Motor neuron (in vitro differentiated cells): ENCODE measurements at regions not wholly inside any gene's neighbourhood (a gene's known extent, or its start where the extent isn't known, plus 50 kb on each side); places are given as distances from the start of the nearest gene placed in this dataset.

ENCODE experiments used
- ATAC-seq, 8 experiments: fragments of 200-7000 bp; cut with Tn5 transposase; replicated peaks in 6 of 8; 2 replicates each; pipeline ENCODE4 v1.8.0; 2021; ENCODE audit warnings: mild to moderate bottlenecking in 8 of 8, moderate library complexity in 8 of 8
- H3K27ac ChIP-seq, 2 donors: fragments of 250-450 bp; sonication (Bioruptor Pico); 2 replicates each; pipeline ENCODE4 v1.9.0; 2021; ENCODE audit warnings: antibody characterized with exemption in 2 of 2, mild to moderate bottlenecking in 2 of 2, moderate library complexity in 1 of 2
- H3K4me1 ChIP-seq, 2 donors: fragments of 250-450 bp; sonication (Bioruptor Pico); replicated peaks in 1 of 2; 2 replicates each; pipeline ENCODE4 v1.6.1; 2021; ENCODE audit warnings: antibody characterized with exemption in 2 of 2, mild to moderate bottlenecking in 2 of 2, moderate library complexity in 1 of 2
- H3K4me3 ChIP-seq, 5 donors: fragments of 250-450 bp; sonication (Bioruptor Pico); 2 replicates each; pipeline ENCODE4 v1.9.0; 2021; ENCODE audit warnings: antibody characterized with exemption in 5 of 5, mild to moderate bottlenecking in 5 of 5, moderate library complexity in 4 of 5
- WGBS, 10 experiments: fragments of 450-650 bp; shearing (Covaris generic); methylation state at CpG; one replicate each; pipeline ENCODE4 v1.0.0; 2022; 5-methylcytosine and 5-hydroxymethylcytosine counted together
- in situ Hi-C, 9 experiments: fragments of 400-800 bp; cut with MboI; loops; one replicate each; pipeline ENCODE4 v1.15.0; 2021; ENCODE audit warnings: low sequenced_read_pairs in 9 of 9, low pct_unique_long_range_greater_than_20kb in 2 of 9; ENCODE audit not compliant: unreplicated experiment in 9 of 9

- H3K27ac ChIP-seq, result no peak overlapping the region
- WGBS, 10 experiments, result 0 to 52% (median 28%) methylated on average over 1 to 2 of the region's 2 CpGs; no CpG with 5 or more reads in 5 of the 10 experiments
- no peak overlapping the region for H3K4me3 ChIP-seq
- no peak for ATAC-seq
- in situ Hi-C loops, result no loop called here
- H3K4me1 ChIP-seq, result peaks cover 0 to 6% of the 10 kb centered on the region in 2 donors
Measured at GRCh38 chr20:37619496-37619895, 74.3 kb upstream of the CTNNBL1 start.

- Histone ChIP-seq H3K27ac (no peak overlapping the region), H3K4me3 (no peak overlapping the region), H3K4me1 (peaks cover 0 to 6% of the 10 kb centered on the region in 2 donors)
- in situ Hi-C loops, result no loop called here
- WGBS, 10 experiments, result 0 to 67% (median 33%) methylated on average over 1 to 2 of the region's 2 CpGs; no CpG with 5 or more reads in 2 of the 10 experiments
- ATAC-seq, result no peak
Measured at GRCh38 chr20:37616110-37616425, 77.8 kb upstream of the CTNNBL1 start.

GRCh38 chr20:37615340-37616109, 78.3 kb upstream of the CTNNBL1 start:
- Histone ChIP-seq H3K4me3 (no peak overlapping the region), H3K4me1 (peaks cover 0 to 6% of the 10 kb centered on the region in 2 donors), H3K27ac (no peak overlapping the region)
- in situ Hi-C loops, result no loop called here
- 0 to 83% (median 41%) methylated on average over 1 to 5 of the region's 5 CpGs; no CpG with 5 or more reads in 1 of the 10 experiments for WGBS, 10 experiments
- peak; percentile 31 to 91 (median 60) for ATAC-seq

GRCh38 chr20:37611852-37612251, 82.0 kb upstream of the CTNNBL1 start:
- 36 to 88% (median 40%) methylated on average over 1 of the region's 1 CpG; no CpG with 5 or more reads in 5 of the 10 experiments for WGBS, 10 experiments
- Histone ChIP-seq H3K4me1 (peaks cover 0 to 6% of the 10 kb centered on the region in 2 donors), H3K4me3 (no peak overlapping the region), H3K27ac (no peak overlapping the region)
- ATAC-seq, result no peak
- in situ Hi-C loops, result no loop called here

GRCh38 chr20:37611346-37611745, 82.5 kb upstream of the CTNNBL1 start:
- ATAC-seq, result no peak
- Histone ChIP-seq H3K27ac (no peak overlapping the region), H3K4me1 (peaks cover 0 to 6% of the 10 kb centered on the region in 2 donors), H3K4me3 (no peak overlapping the region)
- in situ Hi-C loops, result no loop called here
- WGBS, 10 experiments, result 32 to 90% (median 73%) methylated on average over 2 to 9 of the region's 9 CpGs; no CpG with 5 or more reads in 3 of the 10 experiments

- in situ Hi-C loops, result no loop called here
- ATAC-seq, result no peak
- H3K4me3 ChIP-seq, result no peak overlapping the region
- 20 to 90% (median 59%) methylated on average over 1 to 12 of the region's 14 CpGs; no CpG with 5 or more reads in 2 of the 10 experiments for WGBS, 10 experiments
- no peak overlapping the region for H3K27ac ChIP-seq
- peaks cover 0 to 5% of the 10 kb centered on the region in 2 donors for H3K4me1 ChIP-seq
Measured at GRCh38 chr20:37610203-37610798, 82.6 kb upstream of the BLCAP start.

- H3K4me3 ChIP-seq, result no peak overlapping the region
- in situ Hi-C loops, result no loop called here
- peaks cover 19 to 21% of the 10 kb centered on the region in 2 donors for H3K4me1 ChIP-seq
- no peak overlapping the region for H3K27ac ChIP-seq
- ATAC-seq, result no peak
- 20 to 96% (median 74%) methylated on average over 2 to 5 of the region's 6 CpGs; no CpG with 5 or more reads in 2 of the 10 experiments for WGBS, 10 experiments
Measured at GRCh38 chr20:37602634-37603033, 75.0 kb upstream of the BLCAP start.

GRCh38 chr20:37600486-37600885, 72.8 kb upstream of the BLCAP start:
- ATAC-seq, result no peak
- Histone ChIP-seq H3K4me3 (no peak overlapping the region), H3K4me1 (peaks cover 28 to 29% of the 10 kb centered on the region in 2 donors), H3K27ac (no peak overlapping the region)
- in situ Hi-C loops, result no loop called here
- WGBS, 10 experiments, result 0 to 94% (median 51%) methylated on average over 1 to 3 of the region's 3 CpGs; no CpG with 5 or more reads in 3 of the 10 experiments

GRCh38 chr20:37598575-37599342, 71.1 kb upstream of the BLCAP start:
- Histone ChIP-seq H3K4me3 (no peak overlapping the region), H3K4me1 (peaks cover 26 to 28% of the 10 kb centered on the region in 2 donors), H3K27ac (peak overlapping the region; percentile 5 to 85)
- in situ Hi-C loops, result no loop called here
- WGBS, 10 experiments, result 0 to 42% (median 35%) methylated on average over 1 to 4 of the region's 10 CpGs; no CpG with 5 or more reads in 4 of the 10 experiments
- peak in 4 of 8 experiments; percentile 56 to 69 (median 66) for ATAC-seq

GRCh38 chr20:37598100-37598543, 70.4 kb upstream of the BLCAP start:
- 0% methylated on average over 2 of the region's 24 CpGs; no CpG with 5 or more reads in 9 of the 10 experiments for WGBS, 10 experiments
- H3K27ac ChIP-seq, result peak overlapping the region; percentile 69 to 85
- H3K4me3 ChIP-seq, result no peak overlapping the region
- ATAC-seq, result peak in 5 of 8 experiments; percentile 68 to 90 (median 87)
- in situ Hi-C loops, result no loop called here
- H3K4me1 ChIP-seq, result peaks cover 28% of the 10 kb centered on the region in 2 donors

GRCh38 chr20:37596890-37597536, 69.3 kb upstream of the BLCAP start:
- ATAC-seq, result no peak
- Histone ChIP-seq H3K4me3 (no peak overlapping the region), H3K4me1 (peaks cover 28% of the 10 kb centered on the region in 2 donors), H3K27ac (peak overlapping the region in 1 of 2 donors; percentile 69)
- in situ Hi-C loops, result no loop called here
- 7 to 100% (median 41%) methylated on average over 1 to 7 of the region's 9 CpGs; no CpG with 5 or more reads in 2 of the 10 experiments for WGBS, 10 experiments

- Histone ChIP-seq H3K27ac (no peak overlapping the region), H3K4me3 (no peak overlapping the region), H3K4me1 (peaks cover 28% of the 10 kb centered on the region in 2 donors)
- ATAC-seq, result no peak
- in situ Hi-C loops, result no loop called here
- WGBS, 10 experiments, result 58 to 89% (median 83%) methylated on average over 3 to 4 of the region's 5 CpGs; no CpG with 5 or more reads in 5 of the 10 experiments
Measured at GRCh38 chr20:37596168-37596567, 68.5 kb upstream of the BLCAP start.
